ENCODE measurements at regions not wholly inside any gene's neighbourhood (a gene's known extent, or its start where the extent isn't known, plus 50 kb on each side); places are given as distances from the start of the nearest gene placed in this dataset.

DNA sequence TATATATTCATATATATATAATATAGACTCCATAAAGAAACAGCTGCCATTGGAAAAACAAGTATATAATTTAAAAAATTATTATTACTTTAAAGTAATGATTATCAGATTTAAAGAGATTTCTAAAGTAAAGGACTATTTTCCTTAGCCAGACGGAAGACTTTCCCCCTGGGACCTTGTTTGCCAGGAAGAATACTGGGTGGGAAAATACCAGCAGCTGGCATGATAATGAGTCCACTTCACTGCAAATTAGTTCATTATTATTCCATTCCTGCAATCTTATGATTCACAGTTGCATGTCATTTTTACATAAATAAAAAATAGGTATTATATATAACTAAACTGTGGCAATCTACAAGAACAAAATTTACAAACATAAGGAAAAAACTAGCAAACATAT lies 339.8 kb upstream of the CDH7 start:
- Histone ChIP-seq H3F3A (ENCODE audit: insufficient read depth, low read length) (no peaks in the 10 kb centered on the region), H4K20me1 (ENCODE audit: insufficient read depth, low read length) (no peaks in the 10 kb centered on the region), H3K27me3 (replicated peaks; ENCODE audit: insufficient read depth, low read length) (no peaks in the 10 kb centered on the region), H3K79me2 (ENCODE audit: low read length) (no peaks in the 10 kb centered on the region), H3K9ac (ENCODE audit: low read length) (no peak overlapping the region), H3K27ac (ENCODE audit: low read length) (no peak overlapping the region), H2AFZ (ENCODE audit: low read length) (no peak overlapping the region), H3K4me2 (ENCODE audit: low read depth, low read length) (no peak overlapping the region), H3K4me1 (ENCODE audit: low read length) (no peaks in the 10 kb centered on the region), H3K4me3 (ENCODE audit: low read length) (no peak overlapping the region), H3K9me2 (replicated peaks; ENCODE audit: insufficient read depth, low read length) (no peaks in the 10 kb centered on the region), H3K9me3 (replicated peaks; ENCODE audit: insufficient read depth, low read length) (no peaks in the 10 kb centered on the region), H3K36me3 (replicated peaks; ENCODE audit: insufficient read depth, low read length) (no peaks in the 10 kb centered on the region)
- TF ChIP-seq EZH2phosphoT487 (IDR thresholded peaks at IDR 0.05; ENCODE audit: low read length) (no peak), EZH2 (optimal IDR thresholded peaks at IDR 0.05; ENCODE audit: low read depth, low read length) (no peak)
- TF ChIP-seq, protein P1, sequence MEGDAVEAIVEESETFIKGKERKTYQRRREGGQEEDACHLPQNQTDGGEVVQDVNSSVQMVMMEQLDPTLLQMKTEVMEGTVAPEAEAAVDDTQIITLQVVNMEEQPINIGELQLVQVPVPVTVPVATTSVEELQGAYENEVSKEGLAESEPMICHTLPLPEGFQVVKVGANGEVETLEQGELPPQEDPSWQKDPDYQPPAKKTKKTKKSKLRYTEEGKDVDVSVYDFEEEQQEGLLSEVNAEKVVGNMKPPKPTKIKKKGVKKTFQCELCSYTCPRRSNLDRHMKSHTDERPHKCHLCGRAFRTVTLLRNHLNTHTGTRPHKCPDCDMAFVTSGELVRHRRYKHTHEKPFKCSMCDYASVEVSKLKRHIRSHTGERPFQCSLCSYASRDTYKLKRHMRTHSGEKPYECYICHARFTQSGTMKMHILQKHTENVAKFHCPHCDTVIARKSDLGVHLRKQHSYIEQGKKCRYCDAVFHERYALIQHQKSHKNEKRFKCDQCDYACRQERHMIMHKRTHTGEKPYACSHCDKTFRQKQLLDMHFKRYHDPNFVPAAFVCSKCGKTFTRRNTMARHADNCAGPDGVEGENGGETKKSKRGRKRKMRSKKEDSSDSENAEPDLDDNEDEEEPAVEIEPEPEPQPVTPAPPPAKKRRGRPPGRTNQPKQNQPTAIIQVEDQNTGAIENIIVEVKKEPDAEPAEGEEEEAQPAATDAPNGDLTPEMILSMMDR (IDR thresholded peaks at IDR 0.05; ENCODE audit: low read length), result no peak
- no peak for DNase-seq

DNA sequence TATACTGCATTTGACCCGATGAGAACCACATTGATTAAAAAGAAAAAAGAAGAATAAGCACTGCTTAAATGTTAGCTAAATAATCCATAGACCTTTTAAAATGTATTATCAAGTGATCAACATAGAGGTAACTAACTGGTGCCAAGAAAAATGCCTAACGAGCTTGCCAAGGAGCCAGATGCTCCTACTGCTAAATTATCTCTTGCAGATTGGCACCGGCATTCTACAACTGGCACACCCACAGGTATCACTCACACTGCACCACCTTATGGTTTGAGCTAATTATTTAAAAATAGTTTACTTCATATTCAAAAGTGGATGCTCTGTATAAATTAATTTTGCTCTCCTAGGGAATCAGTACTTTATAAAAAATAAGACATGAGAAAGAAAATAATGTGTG lies 341.6 kb upstream of the CDH7 start:
- Histone ChIP-seq H4K20me1 (ENCODE audit: insufficient read depth, low read length) (no peaks in the 10 kb centered on the region), H3K36me3 (replicated peaks; ENCODE audit: insufficient read depth, low read length) (no peaks in the 10 kb centered on the region), H3F3A (ENCODE audit: insufficient read depth, low read length) (no peaks in the 10 kb centered on the region), H3K4me2 (ENCODE audit: low read depth, low read length) (no peak overlapping the region), H3K4me1 (ENCODE audit: low read length) (no peaks in the 10 kb centered on the region), H3K9me3 (replicated peaks; ENCODE audit: insufficient read depth, low read length) (no peaks in the 10 kb centered on the region), H2AFZ (ENCODE audit: low read length) (no peak overlapping the region), H3K27ac (ENCODE audit: low read length) (no peak overlapping the region), H3K9me2 (replicated peaks; ENCODE audit: insufficient read depth, low read length) (no peaks in the 10 kb centered on the region), H3K79me2 (ENCODE audit: low read length) (no peaks in the 10 kb centered on the region), H3K27me3 (replicated peaks; ENCODE audit: insufficient read depth, low read length) (no peaks in the 10 kb centered on the region), H3K9ac (ENCODE audit: low read length) (no peak overlapping the region), H3K4me3 (ENCODE audit: low read length) (no peak overlapping the region)
- no peak for DNase-seq
- TF ChIP-seq, protein P1 (IDR thresholded peaks at IDR 0.05; ENCODE audit: low read length), result no peak
- TF ChIP-seq EZH2 (optimal IDR thresholded peaks at IDR 0.05; ENCODE audit: low read depth, low read length) (no peak), EZH2phosphoT487 (IDR thresholded peaks at IDR 0.05; ENCODE audit: low read length) (no peak)

DNA sequence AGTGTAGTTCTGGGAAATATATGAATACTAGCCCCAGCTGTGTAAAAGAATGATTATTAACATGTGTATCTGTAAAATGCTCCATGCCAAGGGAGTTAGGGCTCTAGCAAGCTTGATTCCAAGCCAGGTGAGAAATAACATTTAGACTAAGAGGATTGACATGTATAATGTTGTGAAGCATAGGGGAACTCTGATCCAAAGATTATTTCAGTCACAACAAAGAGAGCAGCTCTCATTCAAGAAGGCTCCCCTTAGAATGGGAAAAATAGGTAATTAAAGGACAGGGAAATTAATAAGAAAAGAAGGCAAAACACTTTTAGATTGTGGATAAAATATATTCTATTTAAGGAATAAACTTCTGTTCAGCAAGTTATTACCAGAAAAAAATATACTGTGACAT lies 347.3 kb upstream of the CDH7 start:
- Histone ChIP-seq H3K4me3 (ENCODE audit: low read length) (no peak overlapping the region), H3K79me2 (ENCODE audit: low read length) (no peaks in the 10 kb centered on the region), H3K9me2 (replicated peaks; ENCODE audit: insufficient read depth, low read length) (no peaks in the 10 kb centered on the region), H3K4me2 (ENCODE audit: low read depth, low read length) (no peak overlapping the region), H3K9ac (ENCODE audit: low read length) (no peak overlapping the region), H2AFZ (ENCODE audit: low read length) (no peak overlapping the region), H3K27me3 (replicated peaks; ENCODE audit: insufficient read depth, low read length) (no peaks in the 10 kb centered on the region), H3K9me3 (replicated peaks; ENCODE audit: insufficient read depth, low read length) (no peaks in the 10 kb centered on the region), H3F3A (ENCODE audit: insufficient read depth, low read length) (no peaks in the 10 kb centered on the region), H3K4me1 (ENCODE audit: low read length) (no peaks in the 10 kb centered on the region), H3K36me3 (replicated peaks; ENCODE audit: insufficient read depth, low read length) (no peaks in the 10 kb centered on the region), H4K20me1 (ENCODE audit: insufficient read depth, low read length) (no peaks in the 10 kb centered on the region), H3K27ac (ENCODE audit: low read length) (no peak overlapping the region)
- no peak for DNase-seq
- TF ChIP-seq, protein P1 (IDR thresholded peaks at IDR 0.05; ENCODE audit: low read length), result no peak
- TF ChIP-seq EZH2phosphoT487 (IDR thresholded peaks at IDR 0.05; ENCODE audit: low read length) (no peak), EZH2 (optimal IDR thresholded peaks at IDR 0.05; ENCODE audit: low read depth, low read length) (no peak)

Measured in MM.1S (cell line).